ENCODE measurements at regions not wholly inside any gene's neighbourhood (a gene's known extent, or its start where the extent isn't known, plus 50 kb on each side); places are given as distances from the start of the nearest gene placed in this dataset.
A peak's percentile ranks its signal among the peaks of the same experiment; 100 is the strongest.

- no peaks in the 10 kb centered on the region for H3K4me1 ChIP-seq (ENCODE audit: control insufficient read depth, insufficient read depth, low read depth, low read length)
Measured at GRCh38 chr1:55894521-55894920, 679.4 kb upstream of the USP24 start.

GRCh38 chr1:55893155-55893554, 678.0 kb upstream of the USP24 start:
- no peak overlapping the region for H2BK120ac ChIP-seq (ENCODE audit: low read depth, low read length)
- no peak overlapping the region for H3K9ac ChIP-seq (ENCODE audit: low read length)
- no peak overlapping the region for H2AK5ac ChIP-seq (ENCODE audit: low read length, severe bottlenecking)
- no peak overlapping the region for H3K4me2 ChIP-seq (ENCODE audit: low read length, poor library complexity, severe bottlenecking)
- H3K27ac ChIP-seq (ENCODE audit: low read length, poor library complexity, severe bottlenecking) = no peak overlapping the region
- no peaks in the 10 kb centered on the region for H3K79me1 ChIP-seq (replicated peaks; ENCODE audit: low read length, poor library complexity, severe bottlenecking)
- no peak overlapping the region for H4K8ac ChIP-seq (ENCODE audit: low read length)
- H2BK12ac ChIP-seq (ENCODE audit: low read length in 2 of 2) = no peak overlapping the region
- no peak overlapping the region for H3K4ac ChIP-seq (ENCODE audit: low read depth in 1 of 2, low read length in 2 of 2)
- H3K14ac ChIP-seq (ENCODE audit: low read length in 2 of 2) = no peak overlapping the region
- peaks cover 16% of the 10 kb centered on the region for H3K9me3 ChIP-seq (ENCODE audit: control insufficient read depth, low read length)
- H3K27me3 ChIP-seq (ENCODE audit: control insufficient read depth in 1 of 2, insufficient read depth in 1 of 2, low read length in 2 of 2) = no peaks in the 10 kb centered on the region
- no peak overlapping the region for H4K91ac ChIP-seq (ENCODE audit: low read length)
- WGBS = 50% methylated on average over 1 of the region's 2 CpGs
- H2BK15ac ChIP-seq (ENCODE audit: low read depth, poor library complexity, severe bottlenecking) = no peak overlapping the region
- H3K23ac ChIP-seq (ENCODE audit: low read length in 2 of 2) = no peak overlapping the region
- H3K4me3 ChIP-seq (ENCODE audit: insufficient read depth in 1 of 2, low read depth in 1 of 2, low read length in 2 of 2) = peak overlapping the region in 1 of 2 experiments; percentile 20
- peak; percentile 54 for DNase-seq
- no peak overlapping the region for H3K18ac ChIP-seq (ENCODE audit: low read depth in 1 of 2, low read length in 2 of 2)
- no peak overlapping the region for H2BK5ac ChIP-seq (ENCODE audit: low read depth, low read length, poor library complexity, severe bottlenecking)
- no peak overlapping the region for H2AFZ ChIP-seq (ENCODE audit: low read depth, low read length)
- no peaks in the 10 kb centered on the region for H3K4me1 ChIP-seq (ENCODE audit: control insufficient read depth, insufficient read depth, low read depth, low read length)
- peaks cover 0 to 7% of the 10 kb centered on the region in 2 experiments for H3K36me3 ChIP-seq (ENCODE audit: control insufficient read depth in 1 of 2, insufficient read depth in 2 of 2, low read depth in 1 of 2, low read length in 2 of 2)

More at GRCh38 chr1:55894521-55894920, 679.4 kb upstream of the USP24 start:
- 97% methylated on average over 1 of the region's 2 CpGs for WGBS
- Histone ChIP-seq H3K27me3 (ENCODE audit: control insufficient read depth in 1 of 2, insufficient read depth in 1 of 2, low read length in 2 of 2) (no peaks in the 10 kb centered on the region), H2AK5ac (ENCODE audit: low read length, severe bottlenecking) (no peak overlapping the region), H3K4me3 (ENCODE audit: insufficient read depth in 1 of 2, low read depth in 1 of 2, low read length in 2 of 2) (no peak overlapping the region), H2AFZ (ENCODE audit: low read depth, low read length) (no peak overlapping the region), H3K18ac (ENCODE audit: low read depth in 1 of 2, low read length in 2 of 2) (no peak overlapping the region), H3K9ac (ENCODE audit: low read length) (peak overlapping the region; percentile 67), H2BK12ac (ENCODE audit: low read length in 2 of 2) (no peak overlapping the region), H3K36me3 (ENCODE audit: control insufficient read depth in 1 of 2, insufficient read depth in 2 of 2, low read depth in 1 of 2, low read length in 2 of 2) (peaks cover 0 to 7% of the 10 kb centered on the region in 2 experiments), H3K27ac (ENCODE audit: low read length, poor library complexity, severe bottlenecking) (no peak overlapping the region), H3K14ac (ENCODE audit: low read length in 2 of 2) (no peak overlapping the region), H3K4me2 (ENCODE audit: low read length, poor library complexity, severe bottlenecking) (no peak overlapping the region), H2BK5ac (ENCODE audit: low read depth, low read length, poor library complexity, severe bottlenecking) (no peak overlapping the region), H3K9me3 (ENCODE audit: control insufficient read depth, low read length) (peaks cover 16% of the 10 kb centered on the region), H4K91ac (ENCODE audit: low read length) (no peak overlapping the region), H2BK120ac (ENCODE audit: low read depth, low read length) (no peak overlapping the region), H4K8ac (ENCODE audit: low read length) (no peak overlapping the region), H2BK15ac (ENCODE audit: low read depth, poor library complexity, severe bottlenecking) (no peak overlapping the region), H3K79me1 (replicated peaks; ENCODE audit: low read length, poor library complexity, severe bottlenecking) (no peaks in the 10 kb centered on the region), H3K23ac (ENCODE audit: low read length in 2 of 2) (no peak overlapping the region), H3K4ac (ENCODE audit: low read depth in 1 of 2, low read length in 2 of 2) (no peak overlapping the region)
- DNase-seq = no peak

- WGBS = 92% methylated on average over 3 of the region's 3 CpGs
- H3K4me2 ChIP-seq (ENCODE audit: low read length, poor library complexity, severe bottlenecking) = no peak overlapping the region
- H2AFZ ChIP-seq (ENCODE audit: low read depth, low read length) = no peak overlapping the region
- no peaks in the 10 kb centered on the region for H3K27me3 ChIP-seq (ENCODE audit: control insufficient read depth in 1 of 2, insufficient read depth in 1 of 2, low read length in 2 of 2)
- H3K14ac ChIP-seq (ENCODE audit: low read length in 2 of 2) = no peak overlapping the region
- no peak overlapping the region for H3K4me3 ChIP-seq (ENCODE audit: insufficient read depth in 1 of 2, low read depth in 1 of 2, low read length in 2 of 2)
- no peak overlapping the region for H2BK12ac ChIP-seq (ENCODE audit: low read length in 2 of 2)
- H3K4ac ChIP-seq (ENCODE audit: low read depth in 1 of 2, low read length in 2 of 2) = no peak overlapping the region
- no peak overlapping the region for H4K8ac ChIP-seq (ENCODE audit: low read length)
- peaks cover 0 to 3% of the 10 kb centered on the region in 2 experiments for H3K36me3 ChIP-seq (ENCODE audit: control insufficient read depth in 1 of 2, insufficient read depth in 2 of 2, low read depth in 1 of 2, low read length in 2 of 2)
- DNase-seq = no peak
- no peak overlapping the region for H2BK120ac ChIP-seq (ENCODE audit: low read depth, low read length)
- no peak overlapping the region for H2BK15ac ChIP-seq (ENCODE audit: low read depth, poor library complexity, severe bottlenecking)
- H3K9me3 ChIP-seq (ENCODE audit: control insufficient read depth, low read length) = peaks cover 16% of the 10 kb centered on the region
- H3K9ac ChIP-seq (ENCODE audit: low read length) = no peak overlapping the region
- H3K79me1 ChIP-seq (replicated peaks; ENCODE audit: low read length, poor library complexity, severe bottlenecking) = no peaks in the 10 kb centered on the region
- no peak overlapping the region for H3K23ac ChIP-seq (ENCODE audit: low read length in 2 of 2)
- no peaks in the 10 kb centered on the region for H3K4me1 ChIP-seq (ENCODE audit: control insufficient read depth, insufficient read depth, low read depth, low read length)
- H3K27ac ChIP-seq (ENCODE audit: low read length, poor library complexity, severe bottlenecking) = no peak overlapping the region
- H3K18ac ChIP-seq (ENCODE audit: low read depth in 1 of 2, low read length in 2 of 2) = no peak overlapping the region
- H4K91ac ChIP-seq (ENCODE audit: low read length) = no peak overlapping the region
- no peak overlapping the region for H2BK5ac ChIP-seq (ENCODE audit: low read depth, low read length, poor library complexity, severe bottlenecking)
- no peak overlapping the region for H2AK5ac ChIP-seq (ENCODE audit: low read length, severe bottlenecking)
Measured at GRCh38 chr1:55888685-55889317, 673.6 kb upstream of the USP24 start.

GRCh38 chr1:55886856-55887712, 671.9 kb upstream of the USP24 start:
- H3K18ac ChIP-seq (ENCODE audit: low read depth in 1 of 2, low read length in 2 of 2) = no peak overlapping the region
- WGBS = 100% methylated on average over 3 of the region's 4 CpGs
- DNase-seq = peak; percentile 25
- peaks cover under 1% of the 10 kb centered on the region for H3K9me3 ChIP-seq (ENCODE audit: control insufficient read depth, low read length)
- H3K4me2 ChIP-seq (ENCODE audit: low read length, poor library complexity, severe bottlenecking) = no peak overlapping the region
- no peak overlapping the region for H2BK120ac ChIP-seq (ENCODE audit: low read depth, low read length)
- H3K27me3 ChIP-seq (ENCODE audit: control insufficient read depth in 1 of 2, insufficient read depth in 1 of 2, low read length in 2 of 2) = no peaks in the 10 kb centered on the region
- H4K91ac ChIP-seq (ENCODE audit: low read length) = no peak overlapping the region
- no peak overlapping the region for H3K4me3 ChIP-seq (ENCODE audit: insufficient read depth in 1 of 2, low read depth in 1 of 2, low read length in 2 of 2)
- peaks cover 0 to 6% of the 10 kb centered on the region in 2 experiments for H3K36me3 ChIP-seq (ENCODE audit: control insufficient read depth in 1 of 2, insufficient read depth in 2 of 2, low read depth in 1 of 2, low read length in 2 of 2)
- H3K27ac ChIP-seq (ENCODE audit: low read length, poor library complexity, severe bottlenecking) = no peak overlapping the region
- no peak overlapping the region for H2BK15ac ChIP-seq (ENCODE audit: low read depth, poor library complexity, severe bottlenecking)
- no peaks in the 10 kb centered on the region for H3K79me1 ChIP-seq (replicated peaks; ENCODE audit: low read length, poor library complexity, severe bottlenecking)
- H4K8ac ChIP-seq (ENCODE audit: low read length) = no peak overlapping the region
- no peak overlapping the region for H2AK5ac ChIP-seq (ENCODE audit: low read length, severe bottlenecking)
- no peak overlapping the region for H2AFZ ChIP-seq (ENCODE audit: low read depth, low read length)
- no peak overlapping the region for H3K14ac ChIP-seq (ENCODE audit: low read length in 2 of 2)
- H3K23ac ChIP-seq (ENCODE audit: low read length in 2 of 2) = no peak overlapping the region
- H3K4ac ChIP-seq (ENCODE audit: low read depth in 1 of 2, low read length in 2 of 2) = no peak overlapping the region
- H2BK12ac ChIP-seq (ENCODE audit: low read length in 2 of 2) = no peak overlapping the region
- H2BK5ac ChIP-seq (ENCODE audit: low read depth, low read length, poor library complexity, severe bottlenecking) = no peak overlapping the region
- H3K4me1 ChIP-seq (ENCODE audit: control insufficient read depth, insufficient read depth, low read depth, low read length) = no peaks in the 10 kb centered on the region
- H3K9ac ChIP-seq (ENCODE audit: low read length) = peak overlapping the region; percentile 20
